GM10248 (cell line): ENCODE measurements at regions not wholly inside any gene's neighbourhood (a gene's known extent, or its start where the extent isn't known, plus 50 kb on each side); places are given as distances from the start of the nearest gene placed in this dataset.
"Not testable (repeated sequence)": the region's sequence is repeated elsewhere in the genome, so short reads cannot be mapped to it uniquely, and the experiment has no call there.

Experiments
- CTCF ChIA-PET: fragments of 300-600 bp; sonication (Branson Sonifier 250); formaldehyde crosslinking; extraction: SDS; loops from one replicate; lab custom pipeline; 2021; ENCODE audit warnings: antibody characterized with exemption; lab: Yijun Ruan, JAX
- POLR2A ChIA-PET: fragments of 350-650 bp; sonication (Branson Sonifier 250); formaldehyde crosslinking; extraction: SDS; loops from one replicate; lab custom pipeline; 2020; ENCODE audit warnings: antibody characterized with exemption; lab: Yijun Ruan, JAX
- DNase-seq: peaks from one replicate; pipeline ENCODE4 v3.0.0; 2012; ENCODE audit errors: extremely low spot score
- CTCF ChIP-seq: IDR thresholded peaks from 2 replicates; pipeline ENCODE4 v1.5.1; 2012; ENCODE audit warnings: mild to moderate bottlenecking, low read depth; ENCODE audit errors: extremely low read depth, missing control alignments, control extremely low read depth

GRCh38 chr2:160574468-160575140 lies 81.0 kb upstream of the RBMS1 start:
- CTCF ChIA-PET: interaction anchor here (1.0 kb wide), 1 partner anchor 12 kb away, joined by 3 read pairs; no protein-coding TSS in a partner anchor
- TF ChIP-seq CTCF: no peak
- no peak for DNase-seq
- POLR2A ChIA-PET: no interaction called here

GRCh38 chr2:160575368-160575767 lies 81.8 kb upstream of the RBMS1 start:
- POLR2A ChIA-PET: no interaction called here
- no peak for TF ChIP-seq CTCF
- DNase-seq: no peak
- CTCF ChIA-PET: interaction anchor here (1.0 kb wide), 1 partner anchor 13 kb away, joined by 3 read pairs; no protein-coding TSS in a partner anchor

- POLR2A ChIA-PET: no interaction called here
- CTCF ChIA-PET: no interaction called here
- no peak for DNase-seq
- no peak for TF ChIP-seq CTCF
These were observed 82.5 kb upstream of the RBMS1 start for GRCh38 chr2:160576054-160576499.

- POLR2A ChIA-PET, CTCF ChIA-PET, DNase-seq: not testable (repeated sequence)
These were observed 83.5 kb upstream of the RBMS1 start for GRCh38 chr2:160577081-160577480.

- no peak for DNase-seq
- CTCF ChIA-PET: interaction anchor here (0.7 kb wide), 1 partner anchor 20 kb away, joined by 3 read pairs; no protein-coding TSS in a partner anchor
These were observed 87.4 kb upstream of the RBMS1 start for GRCh38 chr2:160581035-160581434.

GRCh38 chr2:160581448-160581847 lies 87.8 kb upstream of the RBMS1 start:
- DNase-seq: no peak
- ChIA-PET CTCF (interaction anchor here (0.7 kb wide), 1 partner anchor 19 kb away, joined by 3 read pairs; no protein-coding TSS in a partner anchor), POLR2A (no interaction called here)
- no peak for TF ChIP-seq CTCF

More at GRCh38 chr2:160581035-160581434, 87.4 kb upstream of the RBMS1 start:
- TF ChIP-seq CTCF: no peak
- POLR2A ChIA-PET: no interaction called here

GRCh38 chr2:160582081-160582480 lies 88.5 kb upstream of the RBMS1 start:
- no peak for TF ChIP-seq CTCF
- DNase-seq: no peak

More at GRCh38 chr2:160582081-160582480, 88.5 kb upstream of the RBMS1 start:
- ChIA-PET CTCF (no interaction called here), POLR2A (no interaction called here)
